ENCODE measurements at regions not wholly inside any gene's neighbourhood (a gene's known extent, or its start where the extent isn't known, plus 50 kb on each side); places are given as distances from the start of the nearest gene placed in this dataset.

GRCh38 chr9:86859056-86859455 lies 88.2 kb downstream of the GAS1 start:
- Histone ChIP-seq H4K20me1 (replicated peaks; ENCODE audit: control insufficient read depth, insufficient read depth, low read length) (no peaks in the 10 kb centered on the region), H3K4me2 (ENCODE audit: insufficient read depth, low read length) (no peak overlapping the region), H3K9me1 (ENCODE audit: control insufficient read depth, insufficient read depth, low read length) (no peaks in the 10 kb centered on the region), H3K79me2 (ENCODE audit: control insufficient read depth, insufficient read depth, low read length) (no peaks in the 10 kb centered on the region), H3K4me3 (no peak overlapping the region), H2AFZ (ENCODE audit: low read depth, low read length) (no peak overlapping the region), H3K9ac (ENCODE audit: insufficient read depth in 1 of 2, low read depth in 2 of 2, low read length in 2 of 2) (no peak overlapping the region), H3K4me1 (replicated peaks in 1 of 2; ENCODE audit: control insufficient read depth in 2 of 2, insufficient read depth in 2 of 2, low read length in 2 of 2) (no peaks in the 10 kb centered on the region), H3K27me3 (ENCODE audit: control insufficient read depth in 2 of 2, insufficient read depth in 2 of 2, low read length in 2 of 2) (no peaks in the 10 kb centered on the region), H3K9me3 (replicated peaks; ENCODE audit: control insufficient read depth, insufficient read depth, low read depth, low read length) (no peaks in the 10 kb centered on the region), H3K27ac (ENCODE audit: extremely low read depth, low read depth, low read length) (no peak overlapping the region), H3K36me3 (ENCODE audit: control insufficient read depth, insufficient read depth, low read length) (no peaks in the 10 kb centered on the region)
- intact Hi-C loops (cut with micrococcal nuclease), result no loop called here
- ATAC-seq (no peak), DNase-seq (ENCODE audit: extremely low read depth in 1 of 4, low spot score in 3 of 4) (no peak), FAIRE-seq (no peak)
- WGBS (ENCODE audit: insufficient coverage, low coverage, missing lambda C conversion rate), result 0% methylated on average over 3 of the region's 3 CpGs
- CTCF ChIA-PET (ENCODE audit: low intra/inter-chr PET ratio), result no interaction called here
- BruUV-seq (replicated peaks), result no TSS peak
- TF ChIP-seq POLR3G (IDR thresholded peaks at IDR 0.05; ENCODE audit: extremely low read depth, insufficient read length, insufficient replicate concordance), result no peak
- TF ChIP-seq TGIF2 (CRISPR knock-in tag; IDR thresholded peaks at IDR 0.05), result no peak
- no peak for TF ChIP-seq SNAPC5 (CRISPR knock-in tag; IDR thresholded peaks at IDR 0.05)
- TF ChIP-seq E2F1 (CRISPR knock-in tag; IDR thresholded peaks at IDR 0.05), result no peak
- POLR2A ChIA-PET, result no interaction called here
- in situ Hi-C loops (cut with MboI), result no loop called here

GRCh38 chr9:86858009-86858408 lies 89.3 kb downstream of the GAS1 start:
- TF ChIP-seq TEAD1 (CRISPR knock-in tag; IDR thresholded peaks at IDR 0.05) (no peak), MEF2D (tag; conservative IDR thresholded peaks at IDR 0.05; ENCODE audit: low read depth) (no peak), OTX1 (CRISPR knock-in tag; IDR thresholded peaks at IDR 0.05) (no peak), POLR2G (IDR thresholded peaks at IDR 0.05; ENCODE audit: low read depth, low read length) (no peak), GMEB1 (CRISPR knock-in tag; IDR thresholded peaks at IDR 0.05) (no peak), L3MBTL2 (IDR thresholded peaks at IDR 0.05) (no peak), DMBX1 (CRISPR knock-in tag; IDR thresholded peaks at IDR 0.05; ENCODE audit: borderline replicate concordance) (no peak), ZNF212 (CRISPR knock-in tag; IDR thresholded peaks at IDR 0.05) (no peak)
- no peaks in the 10 kb centered on the region for H3K9me3 ChIP-seq (replicated peaks; ENCODE audit: control insufficient read depth, insufficient read depth, low read depth, low read length)
- intact Hi-C loops (cut with micrococcal nuclease), result no loop called here
- 0% methylated on average over 1 of the region's 1 CpG for WGBS (ENCODE audit: insufficient coverage, low coverage, missing lambda C conversion rate)
- in situ Hi-C loops (cut with MboI), result no loop called here
- no peak overlapping the region for H3K9ac ChIP-seq (ENCODE audit: insufficient read depth in 1 of 2, low read depth in 2 of 2, low read length in 2 of 2)
- no TSS peak for BruUV-seq (replicated peaks)
- H3K27me3 ChIP-seq (ENCODE audit: control insufficient read depth in 2 of 2, insufficient read depth in 2 of 2, low read length in 2 of 2), result no peaks in the 10 kb centered on the region
- POLR2A ChIA-PET, result no interaction called here
- H3K9me1 ChIP-seq (ENCODE audit: control insufficient read depth, insufficient read depth, low read length), result no peaks in the 10 kb centered on the region
- no peaks in the 10 kb centered on the region for H3K79me2 ChIP-seq (ENCODE audit: control insufficient read depth, insufficient read depth, low read length)
- H3K36me3 ChIP-seq (ENCODE audit: control insufficient read depth, insufficient read depth, low read length), result no peaks in the 10 kb centered on the region
- CTCF ChIA-PET (ENCODE audit: low intra/inter-chr PET ratio), result no interaction called here
- no peak for FAIRE-seq
- DNase-seq (ENCODE audit: extremely low read depth in 1 of 4, low spot score in 3 of 4), result no peak
- H3K27ac ChIP-seq (ENCODE audit: extremely low read depth, low read depth, low read length), result no peak overlapping the region
- no peak for ATAC-seq
- no peak overlapping the region for H2AFZ ChIP-seq (ENCODE audit: low read depth, low read length)
- no peak overlapping the region for H3K4me2 ChIP-seq (ENCODE audit: insufficient read depth, low read length)
- H4K20me1 ChIP-seq (replicated peaks; ENCODE audit: control insufficient read depth, insufficient read depth, low read length), result no peaks in the 10 kb centered on the region
- no peak overlapping the region for H3K4me3 ChIP-seq
- H3K4me1 ChIP-seq (replicated peaks in 1 of 2; ENCODE audit: control insufficient read depth in 2 of 2, insufficient read depth in 2 of 2, low read length in 2 of 2), result no peaks in the 10 kb centered on the region

Data from K562 (cell line).